Left ventricle myocardium inferior (tissue), 1 donor: ENCODE measurements at regions not wholly inside any gene's neighbourhood (a gene's known extent, or its start where the extent isn't known, plus 50 kb on each side); places are given as distances from the start of the nearest gene placed in this dataset.

Experiments used
- DNase-seq: peaks from one replicate; pipeline ENCODE4 v3.0.0-alpha.2; 2020
- H3K27ac ChIP-seq: fragments of 200-600 bp; replicated peaks from 2 replicates; pipeline ENCODE4 v1.8.0; 2021
- H3K27me3 ChIP-seq: fragments of 200-600 bp; 2 replicates; pipeline ENCODE4 v1.8.0; 2021; ENCODE audit warnings: low read depth
- H3K36me3 ChIP-seq: fragments of 200-600 bp; 2 replicates; pipeline ENCODE4 v1.8.0; 2021
- H3K4me1 ChIP-seq: fragments of 200-600 bp; 2 replicates; pipeline ENCODE4 v1.8.0; 2021
- H3K4me3 ChIP-seq: fragments of 200-600 bp; 2 replicates; pipeline ENCODE4 v1.8.0; 2021; ENCODE audit warnings: mild to moderate bottlenecking, moderate library complexity
- H3K9me3 ChIP-seq: fragments of 200-600 bp; replicated peaks from 2 replicates; pipeline ENCODE4 v1.8.0; 2021
- intact Hi-C: fragments of 100-400 bp; cut with micrococcal nuclease; formaldehyde crosslinking; loops from one replicate; pipeline ENCODE4 v1.11.0; 2022
- TF ChIP-seq, protein P1 (sequence below): fragments of 200-600 bp; IDR thresholded peaks from 2 replicates; pipeline ENCODE4 v1.8.0; 2021; ENCODE audit warnings: antibody characterized with exemption, mild to moderate bottlenecking, borderline replicate concordance
- donor health status: DM: no; HTN: yes; CAD: no; lungs with severe emphysema.

DNA sequence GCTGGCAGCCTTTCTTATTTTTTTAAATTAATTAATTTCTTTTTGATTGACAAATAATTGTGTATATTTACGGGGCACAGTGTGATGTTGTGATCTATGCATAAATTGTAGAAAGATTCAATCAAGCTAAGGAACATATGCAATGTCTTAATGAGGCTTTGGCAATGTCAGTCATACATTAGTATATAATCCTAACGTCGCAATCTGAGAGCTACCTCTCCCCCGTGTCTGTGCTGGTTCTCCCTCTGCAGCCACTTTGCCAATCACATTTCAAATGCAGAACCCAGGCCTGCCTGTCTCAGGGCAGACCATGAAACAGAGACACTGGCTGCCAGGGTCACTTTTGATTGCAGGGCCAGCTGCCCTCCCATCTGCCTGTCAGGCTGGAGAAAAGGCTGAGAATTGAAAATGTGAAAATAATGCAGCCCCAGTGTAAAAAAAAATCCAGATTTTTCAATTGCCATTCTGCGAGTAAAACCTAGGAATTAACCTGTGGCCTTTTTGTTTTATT lies 56.3 kb downstream of the SLC24A2 start:
- no peak overlapping the region for H3K27ac ChIP-seq
- no peaks in the 10 kb centered on the region for H3K36me3 ChIP-seq
- H3K4me3 ChIP-seq = no peak overlapping the region
- no peaks in the 10 kb centered on the region for H3K9me3 ChIP-seq
- TF ChIP-seq, protein P1, sequence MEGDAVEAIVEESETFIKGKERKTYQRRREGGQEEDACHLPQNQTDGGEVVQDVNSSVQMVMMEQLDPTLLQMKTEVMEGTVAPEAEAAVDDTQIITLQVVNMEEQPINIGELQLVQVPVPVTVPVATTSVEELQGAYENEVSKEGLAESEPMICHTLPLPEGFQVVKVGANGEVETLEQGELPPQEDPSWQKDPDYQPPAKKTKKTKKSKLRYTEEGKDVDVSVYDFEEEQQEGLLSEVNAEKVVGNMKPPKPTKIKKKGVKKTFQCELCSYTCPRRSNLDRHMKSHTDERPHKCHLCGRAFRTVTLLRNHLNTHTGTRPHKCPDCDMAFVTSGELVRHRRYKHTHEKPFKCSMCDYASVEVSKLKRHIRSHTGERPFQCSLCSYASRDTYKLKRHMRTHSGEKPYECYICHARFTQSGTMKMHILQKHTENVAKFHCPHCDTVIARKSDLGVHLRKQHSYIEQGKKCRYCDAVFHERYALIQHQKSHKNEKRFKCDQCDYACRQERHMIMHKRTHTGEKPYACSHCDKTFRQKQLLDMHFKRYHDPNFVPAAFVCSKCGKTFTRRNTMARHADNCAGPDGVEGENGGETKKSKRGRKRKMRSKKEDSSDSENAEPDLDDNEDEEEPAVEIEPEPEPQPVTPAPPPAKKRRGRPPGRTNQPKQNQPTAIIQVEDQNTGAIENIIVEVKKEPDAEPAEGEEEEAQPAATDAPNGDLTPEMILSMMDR = no peak
- H3K4me1 ChIP-seq = no peaks in the 10 kb centered on the region
- no peaks in the 10 kb centered on the region for H3K27me3 ChIP-seq
- no peak for DNase-seq
- intact Hi-C loops = no loop called here

DNA sequence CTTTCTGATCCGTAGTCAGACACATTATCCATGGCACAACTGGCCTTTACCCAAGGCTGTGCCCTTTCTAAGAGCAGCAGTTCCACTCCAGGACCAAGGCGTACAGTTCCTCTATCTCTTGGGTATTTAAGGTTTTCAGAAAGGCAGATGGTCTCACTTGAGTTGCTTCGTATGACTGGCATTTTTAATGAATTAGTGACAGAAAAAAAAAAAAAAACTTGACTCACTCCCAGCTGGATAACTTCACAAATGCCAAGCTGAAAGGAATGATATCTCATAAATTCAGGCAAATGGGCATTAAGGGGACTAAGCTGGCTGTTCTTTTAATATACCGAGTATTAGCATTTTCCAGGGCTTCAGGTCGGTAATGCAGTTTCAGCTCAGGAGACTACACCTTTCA lies 60.7 kb downstream of the SLC24A2 start:
- H3K27ac ChIP-seq = no peak overlapping the region
- H3K36me3 ChIP-seq = no peaks in the 10 kb centered on the region
- H3K27me3 ChIP-seq = no peaks in the 10 kb centered on the region
- H3K9me3 ChIP-seq = no peaks in the 10 kb centered on the region
- H3K4me1 ChIP-seq = no peaks in the 10 kb centered on the region
- H3K4me3 ChIP-seq = no peak overlapping the region
- DNase-seq = no peak
- TF ChIP-seq, protein P1 = no peak
- intact Hi-C loops = no loop called here

DNA sequence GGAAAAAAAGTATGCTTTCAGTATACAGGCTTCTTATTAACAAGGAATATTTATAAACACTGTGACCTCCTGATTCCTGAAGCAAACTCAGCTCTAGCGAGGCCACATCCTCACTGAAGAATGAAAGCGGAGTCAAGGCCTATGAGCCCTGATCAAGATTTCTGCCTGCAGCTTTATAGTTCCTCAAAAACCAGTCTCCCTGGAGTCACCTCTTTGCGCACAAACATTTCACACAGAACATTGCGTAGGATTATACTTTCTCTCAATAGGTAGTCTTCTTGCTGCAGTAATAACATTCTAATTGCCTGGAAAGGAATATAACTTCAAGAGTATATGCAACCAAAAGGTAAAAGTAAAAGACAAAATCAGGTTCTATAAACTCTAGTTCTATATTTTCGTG lies 62.9 kb downstream of the SLC24A2 start:
- TF ChIP-seq, protein P1 = no peak
- intact Hi-C loops = no loop called here
- no peaks in the 10 kb centered on the region for H3K27me3 ChIP-seq

DNA sequence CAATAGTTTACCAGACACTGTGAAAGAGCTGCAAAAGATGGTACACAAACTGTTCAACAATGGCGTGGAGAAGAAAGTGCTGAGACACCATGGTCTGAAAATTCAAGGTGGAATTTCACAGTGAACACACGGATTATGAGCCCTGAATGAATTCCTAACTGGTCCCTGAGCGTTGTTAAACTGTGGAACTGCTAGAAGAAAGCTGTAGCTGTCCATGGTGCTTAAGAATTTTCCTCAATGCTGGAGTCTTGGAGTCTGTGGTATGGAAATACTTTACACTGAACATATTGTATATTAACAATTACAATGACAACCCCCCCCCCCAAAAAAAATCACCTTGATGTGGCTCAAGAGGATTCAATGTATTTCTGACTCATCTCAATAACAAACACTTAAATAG lies 68.5 kb downstream of the SLC24A2 start:
- TF ChIP-seq, protein P1 = no peak
- intact Hi-C loops = no loop called here
- Histone ChIP-seq H3K4me3 (no peak overlapping the region), H3K9me3 (no peaks in the 10 kb centered on the region), H3K27ac (no peak overlapping the region), H3K36me3 (no peaks in the 10 kb centered on the region), H3K27me3 (peaks cover 4% of the 10 kb centered on the region), H3K4me1 (no peaks in the 10 kb centered on the region)
- DNase-seq = no peak

More for the DNA sequence above, 62.9 kb downstream of the SLC24A2 start:
- H3K4me1 ChIP-seq = no peaks in the 10 kb centered on the region
- no peak overlapping the region for H3K4me3 ChIP-seq
- no peaks in the 10 kb centered on the region for H3K36me3 ChIP-seq
- no peak overlapping the region for H3K27ac ChIP-seq
- DNase-seq = no peak
- H3K9me3 ChIP-seq = no peaks in the 10 kb centered on the region

DNA sequence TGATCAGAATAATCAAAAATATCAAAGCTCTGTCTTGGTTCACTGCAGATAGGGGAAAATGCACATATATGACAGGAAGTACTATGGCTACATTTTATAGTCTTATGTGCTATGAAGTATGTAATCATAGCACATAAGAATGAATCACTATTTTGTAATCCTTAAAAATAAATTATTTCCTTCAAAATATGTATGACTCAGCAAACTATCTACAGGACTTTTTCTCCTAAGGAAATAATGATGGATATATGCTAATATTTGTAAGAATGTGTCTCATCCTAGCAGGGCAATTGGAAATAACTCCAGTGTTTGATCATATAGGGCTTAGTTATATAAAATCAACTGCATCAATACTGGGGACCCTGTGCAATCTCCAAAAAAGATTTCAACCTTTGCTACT lies 85.1 kb downstream of the SLC24A2 start:
- no peaks in the 10 kb centered on the region for H3K36me3 ChIP-seq
- no peak overlapping the region for H3K4me3 ChIP-seq
- H3K27ac ChIP-seq = no peak overlapping the region
- H3K4me1 ChIP-seq = no peaks in the 10 kb centered on the region
- DNase-seq = no peak
- intact Hi-C loops = no loop called here
- TF ChIP-seq, protein P1 = no peak
- H3K9me3 ChIP-seq = peaks cover 3% of the 10 kb centered on the region
- no peaks in the 10 kb centered on the region for H3K27me3 ChIP-seq
